PC-3 (cell line): ENCODE measurements at regions not wholly inside any gene's neighbourhood (a gene's known extent, or its start where the extent isn't known, plus 50 kb on each side); places are given as distances from the start of the nearest gene placed in this dataset.

Experiments
- ATAC-seq: fragments of 200-7000 bp; cut with Tn5 transposase; 2 replicates; pipeline ENCODE4 v1.9.1; 2020; ENCODE audit warnings: mild to moderate bottlenecking, moderate library complexity
- BruUV-seq: library from RNA; stranded (reverse); fragments of 400-500 nt; replicated peaks from 2 replicates; lab custom pipeline; 2021; lab: Mats Ljungman, UMichigan
- CTCF ChIA-PET: fragments of 300-600 bp; sonication (Branson Sonifier 250); formaldehyde crosslinking; loops from one replicate; lab custom pipeline; 2022; ENCODE audit warnings: antibody characterized with exemption; lab: Charles Lee
- POLR2A ChIA-PET: fragments of 300-600 bp; sonication (Branson Sonifier 250); formaldehyde crosslinking; loops from one replicate; lab custom pipeline; 2022; ENCODE audit warnings: antibody characterized with exemption; ENCODE audit not compliant: unreplicated experiment; lab: Charles Lee
- DNase-seq: peaks from one replicate; pipeline ENCODE4 v3.0.0-alpha.2; 2015
- H2AFZ ChIP-seq: fragments of 300-600 bp; sonication (generic); 2 replicates; pipeline ENCODE4 v1.6.0; 2016; ENCODE audit warnings: antibody characterized with exemption, low read length
- H3F3A ChIP-seq: fragments of 300-600 bp; sonication (generic); one replicate; pipeline ENCODE4 v1.6.0; 2017; ENCODE audit warnings: antibody characterized with exemption, low read length, control low read depth, mild to moderate bottlenecking; ENCODE audit not compliant: unreplicated experiment
- H3K27ac ChIP-seq: fragments of 300-600 bp; sonication (generic); 2 replicates; pipeline ENCODE4 v1.5.1; 2016; ENCODE audit warnings: mild to moderate bottlenecking, low read length
- H3K27me3 ChIP-seq: fragments of 300-600 bp; sonication (generic); 2 replicates; pipeline ENCODE4 v1.6.1; 2016; ENCODE audit warnings: low read length, mixed read lengths
- H3K36me3 ChIP-seq: fragments of 300-600 bp; sonication (generic); 2 replicates; pipeline ENCODE4 v1.6.1; 2016; ENCODE audit warnings: low read depth, mixed run types, low read length, mixed read lengths
- H3K4me1 ChIP-seq: fragments of 300-600 bp; sonication (generic); 2 replicates; pipeline ENCODE4 v1.5.1; 2016; ENCODE audit warnings: low read length; ENCODE audit not compliant: insufficient read depth
- H3K4me2 ChIP-seq: fragments of 300-600 bp; sonication (generic); 2 replicates; pipeline ENCODE4 v1.6.0; 2016; ENCODE audit warnings: low read length
- H3K4me3 ChIP-seq: fragments of 300-600 bp; sonication (generic); 2 replicates; pipeline ENCODE4 v1.5.1; 2016; ENCODE audit warnings: mild to moderate bottlenecking, low read length, mixed read lengths
- H3K79me2 ChIP-seq: fragments of 300-600 bp; sonication (generic); 2 replicates; pipeline ENCODE4 v1.6.1; 2017; ENCODE audit warnings: low read length, mixed read lengths
- H3K9ac ChIP-seq: fragments of 300-600 bp; sonication (generic); 2 replicates; pipeline ENCODE4 v1.6.0; 2016; ENCODE audit warnings: mild to moderate bottlenecking, low read length
- H3K9me2 ChIP-seq: fragments of 300-600 bp; sonication (generic); replicated peaks from 2 replicates; pipeline ENCODE4 v1.6.1; 2016; ENCODE audit warnings: mixed run types, low read length, mixed read lengths
- H3K9me3 ChIP-seq: fragments of 300-600 bp; sonication (generic); 2 replicates; pipeline ENCODE4 v1.6.1; 2016; ENCODE audit warnings: low read length, mixed read lengths
- H4K20me1 ChIP-seq: fragments of 300-600 bp; sonication (generic); 2 replicates; pipeline ENCODE4 v1.6.1; 2016; ENCODE audit warnings: low read length, mixed read lengths
- CTCF ChIP-seq: fragments of 300-600 bp; sonication (generic); conservative IDR thresholded peaks from 2 replicates; pipeline ENCODE4 v1.5.1; 2017; ENCODE audit warnings: antibody characterized with exemption, low read depth, mild to moderate bottlenecking, low read length
- EZH2 ChIP-seq: fragments of 300-600 bp; sonication (generic); IDR thresholded peaks from one replicate; pipeline ENCODE4 v1.6.1; 2017; ENCODE audit warnings: antibody characterized with exemption, mild to moderate bottlenecking, low read length; ENCODE audit not compliant: unreplicated experiment
- EZH2phosphoT487 ChIP-seq: fragments of 300-600 bp; sonication (generic); IDR thresholded peaks from 2 replicates; pipeline ENCODE4 v1.6.1; 2018; ENCODE audit warnings: mild to moderate bottlenecking, antibody characterized with exemption, low read length, borderline replicate concordance
- intact Hi-C: fragments of 100-400 bp; cut with micrococcal nuclease; formaldehyde crosslinking; loops from 2 replicates; pipeline ENCODE4 v1.9.0; 2023

DNA sequence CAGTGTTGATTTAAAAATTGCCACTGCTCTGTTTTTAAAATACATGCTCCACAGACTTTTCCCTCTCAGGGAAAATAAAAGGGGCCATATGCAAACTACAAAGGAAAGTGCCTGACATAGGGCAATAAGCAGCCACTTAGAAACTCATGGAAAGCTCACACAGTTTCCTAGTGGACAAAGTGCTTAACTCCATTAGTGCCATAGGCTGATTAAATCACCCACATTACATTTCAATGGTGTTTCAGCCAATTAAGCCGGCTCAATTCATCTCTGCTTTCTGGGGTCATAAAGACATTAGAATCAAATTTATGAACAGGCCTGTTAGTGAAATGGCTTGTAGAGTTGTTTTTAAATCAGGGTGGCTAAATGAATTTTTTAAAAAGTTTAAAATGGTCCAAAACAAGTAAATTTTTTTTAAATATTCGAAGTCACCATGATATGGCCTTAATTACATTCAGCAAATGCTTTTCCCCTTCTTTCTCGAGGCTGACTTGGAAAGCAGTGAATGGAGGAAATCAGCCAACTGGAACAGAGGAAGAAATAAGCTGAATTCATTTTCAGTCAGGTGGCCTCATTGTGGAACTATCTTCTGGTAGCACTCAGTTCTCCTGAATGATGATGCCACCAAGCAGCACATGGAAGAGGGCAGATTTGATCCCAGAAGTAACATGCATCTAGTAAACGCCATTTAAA is 2305.1 kb upstream of the AGA start:
- no peaks in the 10 kb centered on the region for H3K79me2 ChIP-seq
- ATAC-seq (no peak), DNase-seq (no peak)
- H3K9me3 ChIP-seq, result no peaks in the 10 kb centered on the region
- intact Hi-C loops, result no loop called here
- H4K20me1 ChIP-seq, result no peaks in the 10 kb centered on the region
- H3K9ac ChIP-seq, result no peak overlapping the region
- no peak overlapping the region for H2AFZ ChIP-seq
- no peaks in the 10 kb centered on the region for H3F3A ChIP-seq
- no TSS peak for BruUV-seq
- no peak overlapping the region for H3K4me3 ChIP-seq
- H3K27ac ChIP-seq, result no peak overlapping the region
- POLR2A ChIA-PET, result no interaction called here
- H3K4me2 ChIP-seq, result no peak overlapping the region
- CTCF ChIA-PET, result no interaction called here
- no peaks in the 10 kb centered on the region for H3K27me3 ChIP-seq
- no peaks in the 10 kb centered on the region for H3K4me1 ChIP-seq
- H3K36me3 ChIP-seq, result no peaks in the 10 kb centered on the region
- no peak for TF ChIP-seq EZH2
- TF ChIP-seq CTCF, result no peak
- TF ChIP-seq EZH2phosphoT487, result no peak
- no peaks in the 10 kb centered on the region for H3K9me2 ChIP-seq

DNA sequence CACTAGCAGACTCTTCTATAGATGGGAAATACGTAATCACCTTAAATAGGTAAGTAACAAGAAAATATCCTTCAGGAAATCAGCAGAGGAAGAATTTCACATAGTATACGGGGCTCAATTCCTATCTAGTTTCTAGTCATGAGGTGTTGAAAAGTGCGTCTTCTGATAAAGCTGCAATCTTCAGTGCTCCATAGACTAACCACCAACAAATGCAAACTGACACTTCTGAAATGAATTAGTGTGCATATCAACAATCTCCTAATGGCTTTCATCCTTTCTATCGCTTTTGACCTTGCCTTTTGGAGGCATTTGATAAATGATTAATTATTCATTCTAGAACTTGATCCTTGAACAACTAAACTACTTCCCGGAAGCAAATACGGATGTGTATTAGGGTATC is 2306.6 kb upstream of the AGA start:
- no peaks in the 10 kb centered on the region for H3K9me2 ChIP-seq
- H3K27ac ChIP-seq, result no peak overlapping the region
- ChIA-PET CTCF (no interaction called here), POLR2A (no interaction called here)
- intact Hi-C loops, result no loop called here
- H3F3A ChIP-seq, result no peaks in the 10 kb centered on the region
- no peaks in the 10 kb centered on the region for H3K9me3 ChIP-seq
- no peak overlapping the region for H3K4me3 ChIP-seq
- ATAC-seq (no peak), DNase-seq (no peak)
- no peak overlapping the region for H3K4me2 ChIP-seq
- no peaks in the 10 kb centered on the region for H3K79me2 ChIP-seq
- no peaks in the 10 kb centered on the region for H3K36me3 ChIP-seq
- no peak overlapping the region for H2AFZ ChIP-seq
- no peak overlapping the region for H3K9ac ChIP-seq
- H3K27me3 ChIP-seq, result no peaks in the 10 kb centered on the region
- TF ChIP-seq CTCF (no peak), EZH2 (no peak), EZH2phosphoT487 (no peak)
- H4K20me1 ChIP-seq, result no peaks in the 10 kb centered on the region
- H3K4me1 ChIP-seq, result no peaks in the 10 kb centered on the region
- no TSS peak for BruUV-seq

GRCh38 chr4:179750374-179750773 is 2308.1 kb upstream of the AGA start:
- no peak overlapping the region for H3K4me3 ChIP-seq
- H3K36me3 ChIP-seq, result no peaks in the 10 kb centered on the region
- no peak overlapping the region for H2AFZ ChIP-seq
- H3K79me2 ChIP-seq, result no peaks in the 10 kb centered on the region
- H3K27ac ChIP-seq, result no peak overlapping the region
- no peaks in the 10 kb centered on the region for H4K20me1 ChIP-seq
- intact Hi-C loops, result no loop called here
- H3K4me2 ChIP-seq, result no peak overlapping the region
- TF ChIP-seq EZH2phosphoT487 (no peak), EZH2 (no peak), CTCF (no peak)
- H3K9me2 ChIP-seq, result no peaks in the 10 kb centered on the region
- CTCF ChIA-PET, result no interaction called here
- no peaks in the 10 kb centered on the region for H3F3A ChIP-seq
- no peaks in the 10 kb centered on the region for H3K9me3 ChIP-seq
- ATAC-seq (no peak), DNase-seq (no peak)
- H3K9ac ChIP-seq, result no peak overlapping the region
- POLR2A ChIA-PET, result no interaction called here
- BruUV-seq, result no TSS peak
- H3K27me3 ChIP-seq, result no peaks in the 10 kb centered on the region
- H3K4me1 ChIP-seq, result no peaks in the 10 kb centered on the region
